ENCODE measurements at regions not wholly inside any gene's neighbourhood (a gene's known extent, or its start where the extent isn't known, plus 50 kb on each side); places are given as distances from the start of the nearest gene placed in this dataset.
"Not testable (repeated sequence)": the region's sequence is repeated elsewhere in the genome, so short reads cannot be mapped to it uniquely, and the experiment has no call there.

- Histone ChIP-seq H3K4me1 (ENCODE audit: insufficient read depth, low read length) (no peaks in the 10 kb centered on the region), H3K9me3 (ENCODE audit: control insufficient read depth, insufficient read depth, low read length) (no peaks in the 10 kb centered on the region; the same call in 1 of the 2 replicates), H3K36me3 (ENCODE audit: insufficient read depth, low read length) (no peaks in the 10 kb centered on the region), H3K9ac (ENCODE audit: low read depth, low read length) (no peak overlapping the region)
These were observed 62.6 kb downstream of the DUSP6 start for GRCh38 chr12:89289720-89290119.

- H3K9me3 ChIP-seq (ENCODE audit: control insufficient read depth, insufficient read depth, low read length) = no peaks in the 10 kb centered on the region; the same call in 1 of the 2 replicates
- H3K36me3 ChIP-seq (ENCODE audit: insufficient read depth, low read length) = no peaks in the 10 kb centered on the region
- no peaks in the 10 kb centered on the region for H3K4me1 ChIP-seq (ENCODE audit: insufficient read depth, low read length)
- no peak overlapping the region for H3K9ac ChIP-seq (ENCODE audit: low read depth, low read length)
These were observed 63.3 kb downstream of the DUSP6 start for GRCh38 chr12:89288959-89289358.

GRCh38 chr12:89286501-89286900, 65.8 kb downstream of the DUSP6 start:
- Histone ChIP-seq H3K4me1 (ENCODE audit: insufficient read depth, low read length) (0 out of 2 replicates have a peak, but pooled peaks cover under 1% of the 10 kb centered on the region), H3K9me3 (ENCODE audit: control insufficient read depth, insufficient read depth, low read length) (no peaks in the 10 kb centered on the region; the same call in 1 of the 2 replicates), H3K36me3 (ENCODE audit: insufficient read depth, low read length) (no peaks in the 10 kb centered on the region), H3K9ac (ENCODE audit: low read depth, low read length) (no peak overlapping the region)

- Histone ChIP-seq H3K4me1 (ENCODE audit: insufficient read depth, low read length) (peaks cover 8% of the 10 kb centered on the region), H3K9me3 (ENCODE audit: control insufficient read depth, insufficient read depth, low read length) (no peaks in the 10 kb centered on the region; the same call in 1 of the 2 replicates), H3K9ac (ENCODE audit: low read depth, low read length) (no peak overlapping the region), H3K36me3 (ENCODE audit: insufficient read depth, low read length) (no peaks in the 10 kb centered on the region)
These were observed 70.8 kb downstream of the DUSP6 start for GRCh38 chr12:89281539-89281867.

- Histone ChIP-seq H3K9ac (ENCODE audit: low read depth, low read length) (no peak overlapping the region), H3K36me3 (ENCODE audit: insufficient read depth, low read length) (no peaks in the 10 kb centered on the region), H3K9me3 (ENCODE audit: control insufficient read depth, insufficient read depth, low read length) (no peaks in the 10 kb centered on the region; the same call in 1 of the 2 replicates)
These were observed 71.3 kb downstream of the DUSP6 start for GRCh38 chr12:89280833-89281538.

GRCh38 chr12:89279499-89279898, 72.8 kb downstream of the DUSP6 start:
- H3K36me3 ChIP-seq (ENCODE audit: insufficient read depth, low read length) = no peaks in the 10 kb centered on the region
- peaks cover 8% of the 10 kb centered on the region for H3K4me1 ChIP-seq (ENCODE audit: insufficient read depth, low read length)

More at GRCh38 chr12:89280833-89281538, 71.3 kb downstream of the DUSP6 start:
- H3K4me1 ChIP-seq (ENCODE audit: insufficient read depth, low read length) = peaks cover 8% of the 10 kb centered on the region

GRCh38 chr12:89278862-89279261, 73.4 kb downstream of the DUSP6 start:
- no peaks in the 10 kb centered on the region for H3K36me3 ChIP-seq (ENCODE audit: insufficient read depth, low read length)
- H3K9ac ChIP-seq (ENCODE audit: low read depth, low read length) = no peak overlapping the region
- peaks cover 8% of the 10 kb centered on the region for H3K4me1 ChIP-seq (ENCODE audit: insufficient read depth, low read length)
- H3K9me3 ChIP-seq (ENCODE audit: control insufficient read depth, insufficient read depth, low read length) = no peaks in the 10 kb centered on the region

More at GRCh38 chr12:89279499-89279898, 72.8 kb downstream of the DUSP6 start:
- H3K9ac ChIP-seq (ENCODE audit: low read depth, low read length) = no peak overlapping the region
- no peaks in the 10 kb centered on the region for H3K9me3 ChIP-seq (ENCODE audit: control insufficient read depth, insufficient read depth, low read length)

GRCh38 chr12:89278169-89278568, 74.1 kb downstream of the DUSP6 start:
- Histone ChIP-seq H3K4me1 (ENCODE audit: insufficient read depth, low read length) (peaks cover 8% of the 10 kb centered on the region), H3K9ac (ENCODE audit: low read depth, low read length) (no peak overlapping the region), H3K9me3 (ENCODE audit: control insufficient read depth, insufficient read depth, low read length) (no peaks in the 10 kb centered on the region), H3K36me3 (ENCODE audit: insufficient read depth, low read length) (no peaks in the 10 kb centered on the region)

- Histone ChIP-seq H3K9ac (ENCODE audit: low read depth, low read length) (no peak overlapping the region), H3K4me1 (ENCODE audit: insufficient read depth, low read length) (peaks cover 8% of the 10 kb centered on the region), H3K9me3 (ENCODE audit: control insufficient read depth, insufficient read depth, low read length) (no peaks in the 10 kb centered on the region), H3K36me3 (ENCODE audit: insufficient read depth, low read length) (no peaks in the 10 kb centered on the region)
These were observed 75.4 kb downstream of the DUSP6 start for GRCh38 chr12:89276860-89277259.

- no peak overlapping the region for H3K9ac ChIP-seq (ENCODE audit: low read depth, low read length)
- no peaks in the 10 kb centered on the region for H3K9me3 ChIP-seq (ENCODE audit: control insufficient read depth, insufficient read depth, low read length)
- no peaks in the 10 kb centered on the region for H3K4me1 ChIP-seq (ENCODE audit: insufficient read depth, low read length)
- H3K36me3 ChIP-seq (ENCODE audit: insufficient read depth, low read length) = no peaks in the 10 kb centered on the region
These were observed 78.8 kb downstream of the DUSP6 start for GRCh38 chr12:89273525-89273924.

- Histone ChIP-seq H3K4me1 (ENCODE audit: insufficient read depth, low read length) (no peaks in the 10 kb centered on the region), H3K9me3 (ENCODE audit: control insufficient read depth, insufficient read depth, low read length) (no peaks in the 10 kb centered on the region)
These were observed 81.8 kb downstream of the DUSP6 start for GRCh38 chr12:89270548-89270947.

GRCh38 chr12:89269174-89269573, 83.1 kb downstream of the DUSP6 start:
- H3K9ac ChIP-seq (ENCODE audit: low read depth, low read length) = no peak overlapping the region
- no peaks in the 10 kb centered on the region for H3K4me1 ChIP-seq (ENCODE audit: insufficient read depth, low read length)
- no peaks in the 10 kb centered on the region for H3K9me3 ChIP-seq (ENCODE audit: control insufficient read depth, insufficient read depth, low read length)
- H3K36me3 ChIP-seq (ENCODE audit: insufficient read depth, low read length) = no peaks in the 10 kb centered on the region

More at GRCh38 chr12:89270548-89270947, 81.8 kb downstream of the DUSP6 start:
- H3K36me3 ChIP-seq (ENCODE audit: insufficient read depth, low read length) = no peaks in the 10 kb centered on the region
- H3K9ac ChIP-seq (ENCODE audit: low read depth, low read length) = no peak overlapping the region

- Histone ChIP-seq H3K4me1 (ENCODE audit: insufficient read depth, low read length) (no peaks in the 10 kb centered on the region), H3K9ac (ENCODE audit: low read depth, low read length) (no peak overlapping the region), H3K36me3 (ENCODE audit: insufficient read depth, low read length) (no peaks in the 10 kb centered on the region), H3K9me3 (ENCODE audit: control insufficient read depth, insufficient read depth, low read length) (no peaks in the 10 kb centered on the region)
These were observed 84.9 kb downstream of the DUSP6 start for GRCh38 chr12:89267404-89267803.

- not testable (repeated sequence) for H3K9ac ChIP-seq (ENCODE audit: low read depth, low read length); H3K36me3 ChIP-seq (ENCODE audit: insufficient read depth, low read length); H3K4me1 ChIP-seq (ENCODE audit: insufficient read depth, low read length); H3K9me3 ChIP-seq (ENCODE audit: control insufficient read depth, insufficient read depth, low read length)
These were observed 85.6 kb downstream of the DUSP6 start for GRCh38 chr12:89266574-89267188.

- no peaks in the 10 kb centered on the region for H3K36me3 ChIP-seq (ENCODE audit: insufficient read depth, low read length)
- H3K4me1 ChIP-seq (ENCODE audit: insufficient read depth, low read length) = no peaks in the 10 kb centered on the region
- no peak overlapping the region for H3K9ac ChIP-seq (ENCODE audit: low read depth, low read length)
- no peaks in the 10 kb centered on the region for H3K9me3 ChIP-seq (ENCODE audit: control insufficient read depth, insufficient read depth, low read length)
These were observed 87.5 kb downstream of the DUSP6 start for GRCh38 chr12:89264837-89265236.
